SK-N-SH (cell line): ENCODE measurements at regions not wholly inside any gene's neighbourhood (a gene's known extent, or its start where the extent isn't known, plus 50 kb on each side); places are given as distances from the start of the nearest gene placed in this dataset.

Source experiments
- CTCF ChIA-PET: fragments of 300-600, 350-600 bp; formaldehyde crosslinking; extraction: SDS; loops from one replicate; lab custom pipeline; 2021; lab: Yijun Ruan, JAX
- POLR2A ChIA-PET: fragments of 350-600 bp; sonication (Branson Sonifier 250); formaldehyde crosslinking; extraction: SDS; loops from one replicate; lab custom pipeline; 2020; ENCODE audit warnings: antibody characterized with exemption, inconsistent platforms; lab: Yijun Ruan, JAX
- DNase-seq: peaks from one replicate; pipeline ENCODE4 v3.0.0; 2012
- H2AFZ ChIP-seq: fragments of 200-600 bp; sonication (generic); 2 replicates; pipeline ENCODE4 v1.8.1; 2016; ENCODE audit warnings: antibody characterized with exemption, mild to moderate bottlenecking, low read depth
- H3F3A ChIP-seq: fragments of 200-600 bp; sonication (generic); replicated peaks from 2 replicates; pipeline ENCODE3; 2016; ENCODE audit warnings: antibody characterized with exemption, mild to moderate bottlenecking; ENCODE audit not compliant: insufficient read depth
- H3K27ac ChIP-seq, 2 experiments: fragments of 200-500 bp in 1 of 2; fragments of 200-600 bp in 1 of 2; sonication (Bioruptor generic) in 1 of 2; sonication (generic), shearing (Covaris generic) in 1 of 2; 2 replicates each; pipeline versions ENCODE4 v1.5.1 to v1.6.1; 2014 to 2016; ENCODE audit warnings: low read depth in 2 of 2, inconsistent platforms in 1 of 2, low read length in 1 of 2, mild to moderate bottlenecking in 1 of 2, mixed read lengths in 1 of 2
- H3K27me3 ChIP-seq: fragments of 200-600 bp; sonication (generic), shearing (Covaris generic); 2 replicates; pipeline ENCODE4 v1.6.1; 2016; ENCODE audit warnings: mixed run types; ENCODE audit not compliant: insufficient read depth
- H3K36me3 ChIP-seq, 2 experiments: fragments of 200-500 bp in 1 of 2; fragments of 200-600 bp in 1 of 2; sonication (Bioruptor generic) in 1 of 2; sonication (generic) in 1 of 2; replicated peaks in 1 of 2; 2 replicates each; pipeline versions ENCODE3 to v1.5.1; 2014 to 2016; ENCODE audit warnings: low read length in 1 of 2, mild to moderate bottlenecking in 1 of 2; ENCODE audit not compliant: insufficient read depth in 2 of 2, control insufficient read depth in 1 of 2
- H3K4me1 ChIP-seq, 2 experiments: fragments of 200-500 bp in 1 of 2; fragments of 200-600 bp in 1 of 2; sonication (Bioruptor generic) in 1 of 2; sonication (generic), shearing (Covaris generic) in 1 of 2; 2 replicates each; pipeline versions ENCODE4 v1.5.1 to v1.6.1; 2014 to 2016; ENCODE audit warnings: low read depth in 1 of 2, low read length in 1 of 2, mixed run types in 1 of 2; ENCODE audit not compliant: insufficient read depth in 2 of 2, control insufficient read depth in 1 of 2
- H3K4me2 ChIP-seq: fragments of 200-600 bp; sonication (generic), shearing (Covaris generic); 2 replicates; pipeline ENCODE4 v1.6.1; 2017; ENCODE audit warnings: mixed run types
- H3K4me3 ChIP-seq, 2 experiments: fragments of 200-500 bp in 1 of 2; fragments of 200-600 bp in 1 of 2; sonication (Bioruptor generic) in 1 of 2; sonication (generic), shearing (Covaris generic) in 1 of 2; 2 replicates each; pipeline versions ENCODE4 v1.5.1 to v1.8.1; 2014 to 2016; ENCODE audit warnings: low read depth in 2 of 2, inconsistent platforms in 1 of 2, low read length in 1 of 2, mild to moderate bottlenecking in 1 of 2, mixed read lengths in 1 of 2, moderate library complexity in 1 of 2
- H3K79me2 ChIP-seq: fragments of 200-600 bp; sonication (generic); 2 replicates; pipeline ENCODE4 v1.8.1; 2017; ENCODE audit warnings: mild to moderate bottlenecking; ENCODE audit not compliant: insufficient read depth
- H3K9ac ChIP-seq: fragments of 200-600 bp; sonication (generic); 2 replicates; pipeline ENCODE4 v1.6.1; 2017; ENCODE audit warnings: mixed run types
- H3K9me2 ChIP-seq: fragments of 200-600 bp; sonication (generic); 2 replicates; pipeline ENCODE4 v1.6.1; 2017; ENCODE audit warnings: mixed run types
- H3K9me3 ChIP-seq: fragments of 200-600 bp; sonication (generic); 2 replicates; pipeline ENCODE4 v1.6.1; 2017; ENCODE audit warnings: mixed run types, mild to moderate bottlenecking, moderate library complexity
- H4K20me1 ChIP-seq: fragments of 200-600 bp; sonication (generic); 2 replicates; pipeline ENCODE4 v1.6.1; 2017; ENCODE audit warnings: mild to moderate bottlenecking, mixed run types; ENCODE audit not compliant: insufficient read depth
- EP300 ChIP-seq, 2 experiments: IDR thresholded peaks; 2 replicates each; pipeline versions ENCODE4 v1.4.0 to v1.6.1; 2012; ENCODE audit warnings: borderline replicate concordance in 1 of 2, low read depth in 1 of 2, low read length in 1 of 2
- EZH2phosphoT487 ChIP-seq: fragments of 200-600 bp; sonication (generic); IDR thresholded peaks from 2 replicates; pipeline ENCODE4 v1.6.1; 2017; ENCODE audit warnings: low read depth, mixed run types, mild to moderate bottlenecking, antibody characterized with exemption, moderate library complexity, borderline replicate concordance
- FOXJ3 ChIP-seq: sonication (generic); formaldehyde crosslinking; IDR thresholded peaks from 2 replicates; pipeline ENCODE4 v1.5.1; 2020; ENCODE audit warnings: mild to moderate bottlenecking, missing genetic modification reagents
- FOXM1 ChIP-seq: IDR thresholded peaks from 2 replicates; pipeline ENCODE4 v1.4.0; 2012; ENCODE audit warnings: low read depth, mild to moderate bottlenecking
- JUND ChIP-seq: IDR thresholded peaks from 2 replicates; pipeline ENCODE4 v1.4.0; 2012
- MEF2A ChIP-seq: IDR thresholded peaks from 2 replicates; pipeline ENCODE4 v1.4.0; 2012; ENCODE audit warnings: low read depth, borderline replicate concordance
- MXI1 ChIP-seq: IDR thresholded peaks from 2 replicates; pipeline ENCODE4 v1.6.1; 2012; ENCODE audit warnings: mild to moderate bottlenecking, low read depth, low read length, improper control_type of control experiment
- NFIC ChIP-seq: IDR thresholded peaks from 2 replicates; pipeline ENCODE4 v1.4.0; 2012; ENCODE audit warnings: borderline replicate concordance
- NRF1 ChIP-seq: IDR thresholded peaks from 2 replicates; pipeline ENCODE4 v1.6.1; 2012; ENCODE audit warnings: low read depth, mild to moderate bottlenecking, low read length
- POLR2AphosphoS5 ChIP-seq: IDR thresholded peaks from 2 replicates; pipeline ENCODE4 v1.6.1; 2012; ENCODE audit warnings: low read depth, low read length
- RCOR1 ChIP-seq: fragments of 150-350 bp; IDR thresholded peaks from 2 replicates; pipeline ENCODE4 v1.6.1; 2017; ENCODE audit warnings: antibody characterized with exemption, low read length
- RFX5 ChIP-seq: IDR thresholded peaks from 2 replicates; pipeline ENCODE4 v1.6.1; 2012; ENCODE audit warnings: mild to moderate bottlenecking, improper control_type of control experiment, low read length
- RXRA ChIP-seq: IDR thresholded peaks from 2 replicates; pipeline ENCODE4 v1.4.0; 2012; ENCODE audit warnings: low read depth, mild to moderate bottlenecking, borderline replicate concordance
- SMC3 ChIP-seq: IDR thresholded peaks from 2 replicates; pipeline ENCODE4 v1.6.1; 2012; ENCODE audit warnings: low read depth, low read length, improper control_type of control experiment
- TEAD4 ChIP-seq: IDR thresholded peaks from 2 replicates; pipeline ENCODE4 v1.4.0; 2012; ENCODE audit warnings: mild to moderate bottlenecking, borderline replicate concordance; ENCODE audit not compliant: insufficient read depth
- WGBS: methylation state at CpG from one replicate; pipeline ENCODE4 v1.1.6; 2017; ENCODE audit warnings: low lambda C conversion rate; 5-methylcytosine and 5-hydroxymethylcytosine counted together
- TF ChIP-seq, protein P1 (sequence below): IDR thresholded peaks from 2 replicates; pipeline ENCODE4 v1.4.0; 2012; ENCODE audit warnings: low read depth, borderline replicate concordance
- TF ChIP-seq, protein P2 (sequence below): IDR thresholded peaks from 2 replicates; pipeline ENCODE4 v1.4.0; 2012; ENCODE audit warnings: low read depth, borderline replicate concordance
- TF ChIP-seq, protein P3 (sequence below): fragments of 150-350 bp; IDR thresholded peaks from 2 replicates; pipeline ENCODE4 v1.6.1; 2016; ENCODE audit warnings: mild to moderate bottlenecking, low read depth, low read length
- TF ChIP-seq, protein P4 (sequence below): fragments of 150-350 bp; IDR thresholded peaks from 2 replicates; pipeline ENCODE4 v1.6.1; 2017; ENCODE audit warnings: antibody characterized with exemption, low read length, low read depth, borderline replicate concordance
- TF ChIP-seq, protein P5 (sequence below): fragments of 200-600 bp; sonication (generic); IDR thresholded peaks from 2 replicates; pipeline ENCODE4 v1.6.1; 2017; ENCODE audit warnings: antibody characterized with exemption, mild to moderate bottlenecking, moderate library complexity

DNA sequence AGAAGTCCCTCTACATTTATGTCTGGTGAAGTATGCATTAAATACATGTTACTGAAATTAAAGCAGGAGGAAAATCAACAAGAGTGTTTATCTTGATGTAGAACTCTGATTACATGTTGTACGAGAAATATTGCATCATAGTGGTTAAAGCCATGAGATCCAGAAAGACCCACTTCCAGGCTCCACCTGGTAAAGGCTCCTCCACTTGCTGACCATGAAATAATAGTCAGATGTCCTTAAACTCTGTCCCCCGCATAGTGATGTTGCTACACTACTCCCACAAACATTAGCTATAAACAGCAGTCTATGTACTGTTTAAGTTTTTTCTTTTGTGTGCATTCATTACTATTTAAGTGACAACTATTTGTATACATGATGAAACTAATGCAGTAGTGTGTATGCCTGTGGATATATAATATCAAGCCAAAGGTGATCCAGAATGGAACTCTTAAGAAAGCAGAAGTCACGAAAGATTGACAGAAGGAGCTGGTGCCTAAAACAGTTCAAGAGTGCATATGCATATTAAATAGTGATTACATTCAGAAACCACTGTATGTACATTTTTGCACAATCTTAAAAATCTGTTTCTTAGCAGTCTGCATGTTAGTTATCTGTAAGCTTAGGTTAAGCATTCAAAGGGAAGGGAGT is 264.4 kb upstream of the KCNMB2 start:
- 93% methylated on average over 3 of the region's 3 CpGs for WGBS
- DNase-seq = no peak
- TF ChIP-seq NRF1 = no peak
- TF ChIP-seq MEF2A = no peak
- TF ChIP-seq, protein P1, sequence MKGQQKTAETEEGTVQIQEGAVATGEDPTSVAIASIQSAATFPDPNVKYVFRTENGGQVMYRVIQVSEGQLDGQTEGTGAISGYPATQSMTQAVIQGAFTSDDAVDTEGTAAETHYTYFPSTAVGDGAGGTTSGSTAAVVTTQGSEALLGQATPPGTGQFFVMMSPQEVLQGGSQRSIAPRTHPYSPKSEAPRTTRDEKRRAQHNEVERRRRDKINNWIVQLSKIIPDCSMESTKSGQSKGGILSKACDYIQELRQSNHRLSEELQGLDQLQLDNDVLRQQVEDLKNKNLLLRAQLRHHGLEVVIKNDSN = no peak
- TF ChIP-seq, all 33 proteins: peak for 0
- no peaks in the 10 kb centered on the region for H3K79me2 ChIP-seq
- H3K9me2 ChIP-seq = no peaks in the 10 kb centered on the region
- ChIA-PET CTCF (no interaction called here), POLR2A (no interaction called here)
- no peak overlapping the region for H3K4me3 ChIP-seq
- H4K20me1 ChIP-seq = no peaks in the 10 kb centered on the region
- no peak overlapping the region for H3K4me2 ChIP-seq
- no peak overlapping the region for H2AFZ ChIP-seq
- H3K27me3 ChIP-seq = no peaks in the 10 kb centered on the region
- H3K36me3 ChIP-seq = no peaks in the 10 kb centered on the region
- no peak overlapping the region for H3K9ac ChIP-seq
- peaks cover 3% of the 10 kb centered on the region for H3F3A ChIP-seq
- H3K27ac ChIP-seq = no peak overlapping the region
- H3K9me3 ChIP-seq = no peaks in the 10 kb centered on the region
- no peaks in the 10 kb centered on the region for H3K4me1 ChIP-seq

DNA sequence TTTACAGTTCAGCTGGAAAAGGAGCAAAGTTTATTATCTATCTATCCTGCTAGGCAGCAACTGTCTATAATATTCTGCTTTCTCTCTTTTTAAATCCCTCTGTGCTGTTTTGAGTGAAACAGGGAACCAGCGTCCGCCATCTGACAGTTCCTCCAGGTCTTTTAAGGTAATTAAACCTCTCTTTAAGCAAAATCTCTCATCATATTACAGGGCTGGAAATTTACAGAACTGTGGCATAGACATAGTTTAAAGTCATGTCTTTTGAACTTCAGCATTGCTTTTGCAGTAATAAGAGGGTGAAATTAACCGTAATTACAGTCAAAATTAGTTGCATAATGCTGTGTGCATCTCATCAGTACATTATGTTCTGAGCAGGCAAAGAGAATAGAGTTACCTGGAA is 263.4 kb upstream of the KCNMB2 start:
- H3K79me2 ChIP-seq = no peaks in the 10 kb centered on the region
- no peak overlapping the region for H2AFZ ChIP-seq
- H3K4me3 ChIP-seq = no peak overlapping the region
- peaks cover 3% of the 10 kb centered on the region for H3F3A ChIP-seq
- H3K27ac ChIP-seq = no peak overlapping the region
- H3K27me3 ChIP-seq = no peaks in the 10 kb centered on the region
- 94% methylated on average over 3 of the region's 3 CpGs for WGBS
- no peaks in the 10 kb centered on the region for H3K4me1 ChIP-seq
- CTCF ChIA-PET = no interaction called here
- H4K20me1 ChIP-seq = no peaks in the 10 kb centered on the region
- H3K9me2 ChIP-seq = no peaks in the 10 kb centered on the region
- H3K4me2 ChIP-seq = no peak overlapping the region
- H3K9ac ChIP-seq = no peak overlapping the region
- no peak for TF ChIP-seq RFX5
- TF ChIP-seq, protein P2, sequence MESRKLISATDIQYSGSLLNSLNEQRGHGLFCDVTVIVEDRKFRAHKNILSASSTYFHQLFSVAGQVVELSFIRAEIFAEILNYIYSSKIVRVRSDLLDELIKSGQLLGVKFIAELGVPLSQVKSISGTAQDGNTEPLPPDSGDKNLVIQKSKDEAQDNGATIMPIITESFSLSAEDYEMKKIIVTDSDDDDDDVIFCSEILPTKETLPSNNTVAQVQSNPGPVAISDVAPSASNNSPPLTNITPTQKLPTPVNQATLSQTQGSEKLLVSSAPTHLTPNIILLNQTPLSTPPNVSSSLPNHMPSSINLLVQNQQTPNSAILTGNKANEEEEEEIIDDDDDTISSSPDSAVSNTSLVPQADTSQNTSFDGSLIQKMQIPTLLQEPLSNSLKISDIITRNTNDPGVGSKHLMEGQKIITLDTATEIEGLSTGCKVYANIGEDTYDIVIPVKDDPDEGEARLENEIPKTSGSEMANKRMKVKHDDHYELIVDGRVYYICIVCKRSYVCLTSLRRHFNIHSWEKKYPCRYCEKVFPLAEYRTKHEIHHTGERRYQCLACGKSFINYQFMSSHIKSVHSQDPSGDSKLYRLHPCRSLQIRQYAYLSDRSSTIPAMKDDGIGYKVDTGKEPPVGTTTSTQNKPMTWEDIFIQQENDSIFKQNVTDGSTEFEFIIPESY = no peak
- TF ChIP-seq POLR2AphosphoS5 = no peak
- TF ChIP-seq, protein P3, sequence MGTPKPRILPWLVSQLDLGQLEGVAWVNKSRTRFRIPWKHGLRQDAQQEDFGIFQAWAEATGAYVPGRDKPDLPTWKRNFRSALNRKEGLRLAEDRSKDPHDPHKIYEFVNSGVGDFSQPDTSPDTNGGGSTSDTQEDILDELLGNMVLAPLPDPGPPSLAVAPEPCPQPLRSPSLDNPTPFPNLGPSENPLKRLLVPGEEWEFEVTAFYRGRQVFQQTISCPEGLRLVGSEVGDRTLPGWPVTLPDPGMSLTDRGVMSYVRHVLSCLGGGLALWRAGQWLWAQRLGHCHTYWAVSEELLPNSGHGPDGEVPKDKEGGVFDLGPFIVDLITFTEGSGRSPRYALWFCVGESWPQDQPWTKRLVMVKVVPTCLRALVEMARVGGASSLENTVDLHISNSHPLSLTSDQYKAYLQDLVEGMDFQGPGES = no peak
- TF ChIP-seq MXI1 = no peak
- no peak for TF ChIP-seq EP300 (IDR thresholded peaks at IDR 0.05; ENCODE audit: borderline replicate concordance in 1 of 2, low read depth in 1 of 2, low read length in 1 of 2)
- TF ChIP-seq FOXJ3 (CRISPR knock-in tag) = no peak
- TF ChIP-seq, protein P4, sequence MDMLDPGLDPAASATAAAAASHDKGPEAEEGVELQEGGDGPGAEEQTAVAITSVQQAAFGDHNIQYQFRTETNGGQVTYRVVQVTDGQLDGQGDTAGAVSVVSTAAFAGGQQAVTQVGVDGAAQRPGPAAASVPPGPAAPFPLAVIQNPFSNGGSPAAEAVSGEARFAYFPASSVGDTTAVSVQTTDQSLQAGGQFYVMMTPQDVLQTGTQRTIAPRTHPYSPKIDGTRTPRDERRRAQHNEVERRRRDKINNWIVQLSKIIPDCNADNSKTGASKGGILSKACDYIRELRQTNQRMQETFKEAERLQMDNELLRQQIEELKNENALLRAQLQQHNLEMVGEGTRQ = no peak
- no peak for TF ChIP-seq FOXM1
- TF ChIP-seq, protein P5, sequence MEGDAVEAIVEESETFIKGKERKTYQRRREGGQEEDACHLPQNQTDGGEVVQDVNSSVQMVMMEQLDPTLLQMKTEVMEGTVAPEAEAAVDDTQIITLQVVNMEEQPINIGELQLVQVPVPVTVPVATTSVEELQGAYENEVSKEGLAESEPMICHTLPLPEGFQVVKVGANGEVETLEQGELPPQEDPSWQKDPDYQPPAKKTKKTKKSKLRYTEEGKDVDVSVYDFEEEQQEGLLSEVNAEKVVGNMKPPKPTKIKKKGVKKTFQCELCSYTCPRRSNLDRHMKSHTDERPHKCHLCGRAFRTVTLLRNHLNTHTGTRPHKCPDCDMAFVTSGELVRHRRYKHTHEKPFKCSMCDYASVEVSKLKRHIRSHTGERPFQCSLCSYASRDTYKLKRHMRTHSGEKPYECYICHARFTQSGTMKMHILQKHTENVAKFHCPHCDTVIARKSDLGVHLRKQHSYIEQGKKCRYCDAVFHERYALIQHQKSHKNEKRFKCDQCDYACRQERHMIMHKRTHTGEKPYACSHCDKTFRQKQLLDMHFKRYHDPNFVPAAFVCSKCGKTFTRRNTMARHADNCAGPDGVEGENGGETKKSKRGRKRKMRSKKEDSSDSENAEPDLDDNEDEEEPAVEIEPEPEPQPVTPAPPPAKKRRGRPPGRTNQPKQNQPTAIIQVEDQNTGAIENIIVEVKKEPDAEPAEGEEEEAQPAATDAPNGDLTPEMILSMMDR = no peak
- no peak for TF ChIP-seq EZH2phosphoT487
- no peak for TF ChIP-seq TEAD4
- no peak for TF ChIP-seq MEF2A
- TF ChIP-seq SMC3 = no peak
- no peak for TF ChIP-seq RXRA
- no peak for TF ChIP-seq JUND
- no peak for TF ChIP-seq NFIC
- no peak for TF ChIP-seq RCOR1
- TF ChIP-seq, all 33 proteins: peak for 0
- Histone ChIP-seq H3K36me3 (no peaks in the 10 kb centered on the region), H3K9me3 (no peaks in the 10 kb centered on the region)
- DNase-seq = no peak
- POLR2A ChIA-PET = no interaction called here
